NCI-H1417 treated with DMSO at 0.1 percent for 48 hours (cell line): ENCODE measurements at regions not wholly inside any gene's neighbourhood (a gene's known extent, or its start where the extent isn't known, plus 50 kb on each side); places are given as distances from the start of the nearest gene placed in this dataset.

Experiments
- DNase-seq: peaks from one replicate; lab custom pipeline; 2025; lab: John Stamatoyannopoulos, UW

DNA sequence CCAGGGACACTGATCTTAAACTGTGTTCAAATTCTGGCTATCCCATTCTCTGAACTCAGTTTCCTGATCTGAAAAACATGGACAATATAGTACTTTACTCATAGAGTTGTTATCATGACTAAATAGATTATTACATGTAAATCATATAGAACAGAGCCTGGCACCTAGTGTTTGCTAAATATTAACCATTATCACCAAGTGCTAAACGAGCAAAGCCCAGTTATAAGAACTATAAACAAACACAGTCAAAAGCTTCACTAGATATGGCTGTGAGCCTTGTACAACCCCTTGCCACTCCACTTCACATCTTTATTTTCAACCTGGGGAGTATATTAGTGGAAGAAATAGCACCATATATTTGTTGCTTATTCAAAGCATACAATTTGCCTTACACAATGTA is 338.9 kb upstream of the CADM1 start:
- DNase-seq: no peak

DNA sequence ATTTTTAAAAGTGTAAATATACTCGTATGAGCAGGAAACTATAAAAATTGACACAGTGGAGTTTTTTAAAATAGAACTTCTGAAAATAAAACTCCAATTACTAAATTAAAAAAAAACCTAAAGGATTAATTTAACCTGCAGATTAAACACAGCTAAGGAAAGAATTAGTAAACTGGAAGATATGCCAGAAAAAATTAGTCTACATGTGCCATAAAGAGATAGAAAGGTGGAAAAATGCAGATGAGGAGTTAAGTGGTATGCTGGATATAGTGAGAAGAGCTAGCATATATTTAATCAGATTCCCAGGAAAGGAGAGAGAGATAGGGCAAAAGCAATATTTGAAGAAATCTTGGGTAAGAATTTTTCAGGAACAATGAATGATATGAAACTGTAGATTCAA is 315.8 kb upstream of the CADM1 start:
- no peak for DNase-seq

DNA sequence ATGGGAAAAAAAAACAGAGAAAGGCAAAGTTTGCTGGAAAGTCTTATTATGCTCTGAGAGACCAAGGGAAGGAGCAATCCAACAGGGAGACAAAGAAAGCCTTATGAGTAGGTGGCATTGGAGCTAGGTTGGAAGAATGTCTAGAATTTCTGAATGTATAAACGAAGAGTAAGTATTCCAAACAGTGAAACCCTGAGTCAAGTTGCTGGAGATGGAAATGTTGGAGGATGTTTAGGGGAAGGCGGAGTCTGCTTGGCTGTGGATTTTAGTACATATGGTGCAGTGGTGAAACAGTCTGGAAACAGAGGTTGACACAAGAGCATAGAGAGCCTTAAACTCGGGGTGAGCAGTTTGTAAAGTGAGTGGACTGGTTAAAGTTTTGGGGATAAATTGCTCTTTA is 314.8 kb upstream of the CADM1 start:
- no peak for DNase-seq

DNA sequence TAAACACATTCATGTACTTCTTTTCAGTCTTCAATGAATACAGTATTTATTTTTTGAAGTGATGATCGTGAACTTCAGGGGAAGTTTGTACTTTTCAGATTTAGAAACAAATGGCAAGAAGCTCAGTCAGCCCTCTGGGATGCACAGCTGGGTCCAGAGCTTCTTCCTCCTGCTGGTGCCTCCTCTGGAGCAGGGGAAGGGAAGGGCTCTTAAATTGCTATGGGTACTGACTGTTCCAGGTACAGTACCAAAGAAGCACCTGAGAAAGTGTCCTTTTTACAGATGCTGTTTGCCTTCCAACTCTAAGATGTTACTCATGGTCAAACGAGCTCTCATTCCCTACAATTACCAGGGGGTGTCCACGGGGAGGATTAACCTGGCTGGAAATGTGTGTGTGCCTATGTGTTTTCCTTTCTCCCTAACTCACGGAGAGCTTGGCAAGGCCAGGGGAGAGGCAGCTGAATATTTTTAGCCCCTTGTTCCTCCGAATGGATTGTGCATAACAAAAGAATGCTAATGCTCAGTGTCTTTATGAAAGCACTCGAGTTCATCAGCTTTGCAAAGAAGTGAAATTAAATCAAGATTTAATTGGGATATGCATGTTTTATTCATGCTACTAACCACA is 313.7 kb upstream of the CADM1 start:
- DNase-seq: no peak

GRCh38 chr11:115808351-115808940 is 304.2 kb upstream of the CADM1 start:
- no peak for DNase-seq

GRCh38 chr11:115806056-115806455 is 301.8 kb upstream of the CADM1 start:
- no peak for DNase-seq

GRCh38 chr11:115803073-115803740 is 299.0 kb upstream of the CADM1 start:
- no peak for DNase-seq

DNA sequence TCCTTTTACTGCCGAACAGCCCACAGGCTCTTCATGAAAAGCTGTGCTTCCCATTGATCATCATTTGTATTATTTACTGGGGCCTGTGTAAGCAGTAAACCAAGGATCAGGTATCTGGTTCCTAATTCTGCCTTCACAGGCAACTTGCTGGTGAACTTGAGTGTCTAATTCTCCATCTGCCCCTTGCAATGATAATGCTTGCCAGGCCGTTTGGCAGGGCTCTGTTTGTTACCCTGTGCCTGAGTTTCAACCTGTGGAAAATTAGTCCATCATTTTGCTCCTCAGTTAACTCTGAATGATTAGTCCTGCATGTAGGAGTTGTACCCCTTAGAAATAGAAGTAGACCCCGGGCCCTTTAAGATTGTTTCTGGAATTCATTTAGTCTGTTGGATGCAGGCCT is 298.4 kb upstream of the CADM1 start:
- no peak for DNase-seq

DNA sequence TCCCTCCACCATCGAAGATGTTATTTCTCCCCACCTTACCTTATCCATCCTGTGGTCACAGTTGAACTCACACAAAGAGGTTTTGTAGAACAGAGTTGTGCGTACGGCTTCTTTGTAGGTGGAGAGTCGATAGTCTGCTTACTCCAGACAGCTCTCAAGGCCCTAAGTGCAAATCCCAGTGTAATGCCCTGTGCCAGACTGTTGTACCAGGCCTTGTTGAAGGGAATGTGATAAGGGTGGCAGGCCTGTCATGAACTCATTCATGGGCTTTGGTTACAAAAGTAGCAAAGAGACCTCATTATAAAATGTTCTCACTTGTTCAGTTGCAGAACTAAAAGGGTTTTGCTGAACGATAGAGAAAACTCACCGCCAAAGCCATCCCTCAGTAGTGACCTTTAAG is 288.7 kb upstream of the CADM1 start:
- DNase-seq: no peak

DNA sequence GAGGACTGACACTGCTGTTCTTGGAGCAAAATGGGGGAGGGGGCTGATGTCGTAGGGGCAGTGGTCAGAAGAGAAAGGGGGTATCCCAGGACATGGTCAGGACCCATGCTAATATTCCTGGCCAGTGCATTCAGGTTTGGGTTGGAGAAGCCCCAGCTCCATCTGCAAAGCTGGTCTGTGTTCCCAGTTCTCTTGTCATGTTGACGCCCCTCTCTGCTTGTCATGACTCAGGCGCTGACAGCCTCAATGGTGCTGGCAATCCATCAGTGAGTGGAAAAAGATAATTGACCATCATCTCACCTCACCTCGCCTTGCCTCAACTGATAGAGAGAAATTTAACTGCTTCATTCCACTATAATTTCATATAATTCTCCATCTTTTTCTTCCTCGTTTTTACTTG is 283.1 kb upstream of the CADM1 start:
- no peak for DNase-seq

DNA sequence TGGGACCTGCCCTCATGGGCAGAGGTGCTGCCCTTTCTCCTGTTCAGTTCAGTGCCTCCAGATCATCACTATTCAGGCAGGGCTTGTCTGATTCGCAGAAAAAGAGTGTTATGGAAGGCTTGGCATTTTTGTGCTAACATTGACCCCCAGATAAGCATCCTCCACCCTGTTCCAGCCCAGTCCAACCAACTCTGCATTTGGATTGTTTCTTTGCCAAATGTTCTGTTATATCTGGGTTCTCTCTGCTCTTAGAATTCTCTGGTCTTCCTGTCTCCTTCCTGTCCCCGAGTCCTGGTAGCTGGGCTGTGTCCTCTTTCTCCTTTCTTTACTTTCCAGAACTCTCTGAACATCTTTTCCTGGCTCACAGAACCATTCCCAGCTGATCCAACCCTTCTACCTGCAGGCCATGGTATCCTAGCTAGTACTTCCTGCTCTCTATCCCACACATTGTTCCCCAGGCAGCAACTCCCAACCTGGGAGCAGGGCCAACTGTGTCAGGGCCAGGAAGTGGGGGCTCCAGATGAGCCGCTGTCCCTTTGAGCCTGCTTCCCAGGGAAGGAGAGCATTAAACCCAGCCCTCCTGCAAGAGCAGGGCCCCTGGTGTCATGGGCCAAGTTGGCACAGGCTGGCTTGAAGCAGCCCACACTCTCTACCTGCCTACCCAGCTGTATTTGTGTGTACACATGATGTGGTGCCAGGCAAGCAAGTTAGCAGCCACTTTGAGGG is 280.7 kb upstream of the CADM1 start:
- DNase-seq: no peak

- DNase-seq: no peak
Observed at GRCh38 chr11:115780646-115781362, 276.6 kb upstream of the CADM1 start.

DNA sequence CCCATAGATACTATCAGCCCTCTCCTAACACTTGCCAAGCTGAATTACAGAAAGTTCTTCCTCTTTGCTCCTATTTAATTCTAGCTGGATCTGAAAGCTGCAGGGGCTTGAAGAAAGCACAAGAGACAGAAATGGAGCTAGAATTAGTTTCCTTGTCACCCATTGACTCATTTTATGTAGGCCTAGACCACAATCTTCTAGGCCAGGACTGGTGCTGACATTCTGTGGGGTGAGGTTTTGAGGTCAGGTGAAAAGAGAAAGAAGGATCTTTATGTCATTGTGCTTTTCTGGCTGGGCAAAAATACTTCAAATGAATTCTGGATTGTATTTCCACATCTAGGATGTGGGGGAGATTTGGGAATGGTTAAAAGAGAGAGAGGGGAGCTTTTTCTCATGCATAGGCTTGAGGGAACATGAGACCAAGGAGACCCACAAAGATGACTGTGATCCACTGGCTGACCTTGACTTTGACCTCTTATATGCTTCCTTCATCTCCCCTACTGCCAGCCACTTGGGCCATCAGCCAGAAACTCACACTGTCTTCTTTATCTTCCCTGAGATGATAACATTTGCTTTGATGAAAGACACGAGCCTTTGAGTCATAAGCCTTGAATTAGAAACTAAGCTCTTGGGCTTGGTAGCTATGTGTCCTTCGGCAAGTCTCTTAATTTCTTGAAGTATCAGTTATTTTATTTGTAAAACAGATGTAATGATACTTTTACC is 274.9 kb upstream of the CADM1 start:
- DNase-seq: no peak

- DNase-seq: no peak
Observed at GRCh38 chr11:115776916-115777315, 272.7 kb upstream of the CADM1 start.

DNA sequence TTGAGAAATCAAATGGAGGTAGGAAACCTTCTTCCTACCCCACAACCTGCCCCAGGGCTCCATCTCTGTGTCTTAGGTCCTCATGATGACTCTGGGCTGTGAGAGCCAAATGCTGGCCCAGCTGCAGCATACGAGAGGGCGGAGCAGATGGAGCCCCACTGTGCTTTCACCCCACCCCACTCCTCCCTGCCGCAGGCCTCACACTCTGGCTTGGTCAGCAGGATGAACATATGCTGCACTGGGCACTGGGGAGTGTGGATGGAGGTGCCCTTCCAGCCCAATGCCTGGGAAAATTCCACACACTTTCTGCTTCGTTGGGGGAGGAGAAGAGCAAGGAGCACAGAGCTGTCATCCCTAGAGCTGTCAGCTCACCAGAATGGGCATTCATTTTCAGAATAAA is 271.6 kb upstream of the CADM1 start:
- DNase-seq: no peak

- no peak for DNase-seq
Observed at GRCh38 chr11:115774756-115775155, 270.5 kb upstream of the CADM1 start.

- DNase-seq: no peak
Observed at GRCh38 chr11:115769891-115770290, 265.7 kb upstream of the CADM1 start.

- no peak for DNase-seq
Observed at GRCh38 chr11:115767883-115768282, 263.7 kb upstream of the CADM1 start.

- DNase-seq: no peak
Observed at GRCh38 chr11:115767047-115767802, 263.0 kb upstream of the CADM1 start.

- no peak for DNase-seq
Observed at GRCh38 chr11:115766561-115766960, 262.3 kb upstream of the CADM1 start.

DNA sequence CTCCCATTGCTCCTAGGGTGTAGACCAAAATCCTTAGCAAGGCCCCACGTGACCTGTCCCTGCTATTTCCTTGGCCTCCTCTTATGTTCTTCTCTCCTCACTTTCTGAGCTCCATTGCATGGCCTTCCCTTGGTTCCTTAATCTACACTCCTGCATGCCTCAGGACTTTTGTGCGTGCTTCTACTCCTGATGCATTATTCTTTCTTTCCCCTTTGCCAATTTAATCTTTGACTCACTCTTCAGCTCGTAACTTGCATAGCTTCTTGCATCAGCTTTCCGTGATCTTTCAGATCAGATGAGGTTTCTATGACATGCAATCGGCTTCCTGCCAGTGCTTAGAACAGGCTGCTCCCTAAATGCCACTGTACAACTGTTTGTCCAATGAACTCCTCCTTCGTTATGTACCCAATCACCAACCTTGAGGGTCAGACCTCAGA is 261.6 kb upstream of the CADM1 start:
- DNase-seq: no peak
